ENCODE measurements at regions not wholly inside any gene's neighbourhood (a gene's known extent, or its start where the extent isn't known, plus 50 kb on each side); places are given as distances from the start of the nearest gene placed in this dataset.

GRCh38 chr4:123249821-123250220 lies 146.8 kb upstream of the SPRY1 start:
- Histone ChIP-seq H3K18ac (ENCODE audit: low read depth, low read length) (no peak overlapping the region), H4K8ac (ENCODE audit: low read depth in 2 of 2, low read length in 2 of 2) (no peak overlapping the region), H2BK5ac (ENCODE audit: low read depth, low read length, poor library complexity, severe bottlenecking) (no peak overlapping the region), H4K91ac (ENCODE audit: insufficient read depth, low read depth, low read length) (no peak overlapping the region), H3K9me1 (ENCODE audit: insufficient read depth, low read length) (no peaks in the 10 kb centered on the region), H3K4me2 (ENCODE audit: low read depth, low read length) (no peak overlapping the region), H2BK20ac (ENCODE audit: low read depth, low read length) (no peak overlapping the region), H3K14ac (replicated peaks; ENCODE audit: low read depth, low read length) (no peak overlapping the region), H3K27ac (ENCODE audit: insufficient read depth, low read length) (no peak overlapping the region), H3K23ac (ENCODE audit: low read depth, low read length) (no peak overlapping the region), H3K4me3 (ENCODE audit: insufficient read depth, low read depth, low read length) (no peak overlapping the region), H3K9ac (ENCODE audit: low read depth, low read length) (no peak overlapping the region), H3K4me1 (ENCODE audit: control insufficient read depth, insufficient read depth, low read length) (no peaks in the 10 kb centered on the region; the same call in 1 of the 2 replicates), H2AK5ac (ENCODE audit: low read depth, low read length) (no peak overlapping the region), H3K56ac (ENCODE audit: extremely low read depth, insufficient read depth, low read length) (no peak overlapping the region), H2BK120ac (ENCODE audit: low read depth, low read length) (no peak overlapping the region), H2BK15ac (ENCODE audit: low read depth, low read length) (no peak overlapping the region), H2AFZ (replicated peaks; ENCODE audit: low read length, poor library complexity) (no peak overlapping the region), H3K36me3 (ENCODE audit: control insufficient read depth, insufficient read depth, low read length) (no peaks in the 10 kb centered on the region), H3K27me3 (ENCODE audit: control insufficient read depth, insufficient read depth, low read length) (no peaks in the 10 kb centered on the region), H4K20me1 (ENCODE audit: insufficient read depth, low read length) (no peaks in the 10 kb centered on the region), H3K79me1 (ENCODE audit: low read depth in 1 of 2, low read length in 2 of 2) (no peaks in the 10 kb centered on the region), H4K5ac (ENCODE audit: low read depth, low read length) (no peak overlapping the region), H3K9me3 (ENCODE audit: control insufficient read depth, insufficient read depth, low read length) (no peaks in the 10 kb centered on the region), H2AK9ac (replicated peaks; ENCODE audit: low read depth, low read length, poor library complexity) (no peak overlapping the region), H3K4ac (ENCODE audit: low read depth, low read length) (no peak overlapping the region)
- no CpG with 5 or more reads among the region's 1 CpG for WGBS, 2 experiments (ENCODE audit: extremely low coverage in 2 of 2, insufficient read length in 1 of 2)
- POLR2A ChIA-PET (ENCODE audit: unreplicated experiment) = no interaction called here
- DNase-seq (no peak), ATAC-seq (ENCODE audit: low read depth) (no peak)
- BruUV-seq (replicated peaks) = no TSS peak
- CTCF ChIA-PET = no interaction called here
- TF ChIP-seq ELK1 (IDR thresholded peaks at IDR 0.05; ENCODE audit: borderline replicate concordance, low read depth, low read length) = no peak
- no peak for TF ChIP-seq CTCF (conservative IDR thresholded peaks at IDR 0.05; ENCODE audit: low read depth, low read length)
- TF ChIP-seq MAFK (IDR thresholded peaks at IDR 0.05; ENCODE audit: low read depth, low read length) = no peak
- TF ChIP-seq USF2 (IDR thresholded peaks at IDR 0.05; ENCODE audit: low read depth, low read length) = no peak
- no peak for TF ChIP-seq RCOR1 (IDR thresholded peaks at IDR 0.05; ENCODE audit: insufficient replicate concordance, low read length)
- TF ChIP-seq MAZ (IDR thresholded peaks at IDR 0.05; ENCODE audit: borderline replicate concordance, low read depth, low read length) = no peak
- no peak for TF ChIP-seq NFE2L2 (IDR thresholded peaks at IDR 0.05; ENCODE audit: low read depth, low read length)
- no peak for TF ChIP-seq FOS (IDR thresholded peaks at IDR 0.05; ENCODE audit: low read depth, low read length)
- no peak for TF ChIP-seq RAD21 (IDR thresholded peaks at IDR 0.05; ENCODE audit: low read length)
- no peak for TF ChIP-seq MXI1 (IDR thresholded peaks at IDR 0.05; ENCODE audit: borderline replicate concordance, low read depth, low read length)
- no peak for TF ChIP-seq BHLHE40 (IDR thresholded peaks at IDR 0.05; ENCODE audit: low read depth, low read length)
- no peak for TF ChIP-seq CEBPB (IDR thresholded peaks at IDR 0.05; ENCODE audit: low read depth, low read length)
- TF ChIP-seq POLR2A (IDR thresholded peaks at IDR 0.05; ENCODE audit: low read depth, low read length) = no peak
- no peak for TF ChIP-seq CHD1 (IDR thresholded peaks at IDR 0.05; ENCODE audit: low read depth, low read length)
- no peak for TF ChIP-seq SMC3 (IDR thresholded peaks at IDR 0.05; ENCODE audit: low read depth, low read length)
- no peak for TF ChIP-seq RFX5 (IDR thresholded peaks at IDR 0.05; ENCODE audit: low read depth, low read length)
- in situ Hi-C loops (cut with MboI; ENCODE audit: low sequenced_read_pairs) (no loop called here), intact Hi-C loops (cut with micrococcal nuclease) (loop anchor here (10.0 kb wide), 1 partner anchor 415 kb away; no protein-coding TSS in a partner anchor), dilution Hi-C loops (cut with HindIII; ENCODE audit: low sequenced_read_pairs, unreplicated experiment) (no loop called here)
